ENCODE measurements at regions not wholly inside any gene's neighbourhood (a gene's known extent, or its start where the extent isn't known, plus 50 kb on each side); places are given as distances from the start of the nearest gene placed in this dataset.

GRCh38 chr12:25058012-25058411 is 109.1 kb upstream of the BCAT1 start:
- no peaks in the 10 kb centered on the region for H3K27me3 ChIP-seq (ENCODE audit: low read depth)
- H3K4me3 ChIP-seq = no peak overlapping the region
- in situ Hi-C loops (cut with MboI; ENCODE audit: low sequenced_read_pairs) = no loop called here
- no peaks in the 10 kb centered on the region for H3K4me1 ChIP-seq
- H3K36me3 ChIP-seq (replicated peaks) = no peaks in the 10 kb centered on the region
- no peak for DNase-seq (ENCODE audit: low spot score in 2 of 2)
- H3K9me3 ChIP-seq = no peaks in the 10 kb centered on the region

GRCh38 chr12:25056486-25057130 is 107.7 kb upstream of the BCAT1 start:
- in situ Hi-C loops (cut with MboI; ENCODE audit: low sequenced_read_pairs) = no loop called here
- H3K4me3 ChIP-seq = no peak overlapping the region

GRCh38 chr12:25056011-25056410 is 107.1 kb upstream of the BCAT1 start:
- no peak for DNase-seq (ENCODE audit: low spot score in 2 of 2)
- H3K27me3 ChIP-seq (ENCODE audit: low read depth) = no peaks in the 10 kb centered on the region
- in situ Hi-C loops (cut with MboI; ENCODE audit: low sequenced_read_pairs) = no loop called here
- H3K4me1 ChIP-seq = no peaks in the 10 kb centered on the region
- H3K36me3 ChIP-seq (replicated peaks) = no peaks in the 10 kb centered on the region
- H3K4me3 ChIP-seq = no peak overlapping the region
- H3K9me3 ChIP-seq = no peaks in the 10 kb centered on the region

More at GRCh38 chr12:25056486-25057130, 107.7 kb upstream of the BCAT1 start:
- Histone ChIP-seq H3K9me3 (no peaks in the 10 kb centered on the region), H3K36me3 (replicated peaks) (no peaks in the 10 kb centered on the region), H3K27me3 (ENCODE audit: low read depth) (no peaks in the 10 kb centered on the region), H3K4me1 (no peaks in the 10 kb centered on the region)
- no peak for DNase-seq (ENCODE audit: low spot score in 2 of 2)

GRCh38 chr12:25054783-25055144 is 105.9 kb upstream of the BCAT1 start:
- Histone ChIP-seq H3K9me3 (no peaks in the 10 kb centered on the region), H3K4me1 (no peaks in the 10 kb centered on the region), H3K36me3 (replicated peaks) (no peaks in the 10 kb centered on the region), H3K27me3 (ENCODE audit: low read depth) (no peaks in the 10 kb centered on the region), H3K4me3 (no peak overlapping the region)
- in situ Hi-C loops (cut with MboI; ENCODE audit: low sequenced_read_pairs) = no loop called here
- no peak for DNase-seq (ENCODE audit: low spot score in 2 of 2)

GRCh38 chr12:25054076-25054782 is 105.3 kb upstream of the BCAT1 start:
- no peak overlapping the region for H3K4me3 ChIP-seq
- H3K36me3 ChIP-seq (replicated peaks) = no peaks in the 10 kb centered on the region
- H3K9me3 ChIP-seq = no peaks in the 10 kb centered on the region
- no peaks in the 10 kb centered on the region for H3K27me3 ChIP-seq (ENCODE audit: low read depth)
- in situ Hi-C loops (cut with MboI; ENCODE audit: low sequenced_read_pairs) = no loop called here
- no peaks in the 10 kb centered on the region for H3K4me1 ChIP-seq
- DNase-seq (ENCODE audit: low spot score in 2 of 2) = no peak

- Histone ChIP-seq H3K36me3 (replicated peaks) (no peaks in the 10 kb centered on the region), H3K27me3 (ENCODE audit: low read depth) (no peaks in the 10 kb centered on the region), H3K4me3 (no peak overlapping the region)
These were observed 104.0 kb upstream of the BCAT1 start for GRCh38 chr12:25052914-25053211.

GRCh38 chr12:25052196-25052913 is 103.5 kb upstream of the BCAT1 start:
- Histone ChIP-seq H3K4me1 (no peaks in the 10 kb centered on the region), H3K27me3 (ENCODE audit: low read depth) (no peaks in the 10 kb centered on the region), H3K4me3 (no peak overlapping the region), H3K36me3 (replicated peaks) (no peaks in the 10 kb centered on the region), H3K9me3 (0 out of 2 replicates have a peak, but pooled peaks cover 4% of the 10 kb centered on the region)
- DNase-seq (ENCODE audit: low spot score in 2 of 2) = no peak
- in situ Hi-C loops (cut with MboI; ENCODE audit: low sequenced_read_pairs) = no loop called here

More at GRCh38 chr12:25052914-25053211, 104.0 kb upstream of the BCAT1 start:
- Histone ChIP-seq H3K9me3 (no peaks in the 10 kb centered on the region), H3K4me1 (no peaks in the 10 kb centered on the region)
- in situ Hi-C loops (cut with MboI; ENCODE audit: low sequenced_read_pairs) = no loop called here
- no peak for DNase-seq (ENCODE audit: low spot score in 2 of 2)

- Histone ChIP-seq H3K4me3 (no peak overlapping the region), H3K27me3 (ENCODE audit: low read depth) (no peaks in the 10 kb centered on the region), H3K9me3 (peaks cover 4% of the 10 kb centered on the region; the same call in 1 of the 2 replicates), H3K4me1 (no peaks in the 10 kb centered on the region), H3K36me3 (replicated peaks) (no peaks in the 10 kb centered on the region)
- no peak for DNase-seq (ENCODE audit: low spot score in 2 of 2)
- in situ Hi-C loops (cut with MboI; ENCODE audit: low sequenced_read_pairs) = no loop called here
These were observed 102.8 kb upstream of the BCAT1 start for GRCh38 chr12:25051656-25052195.

- in situ Hi-C loops (cut with MboI; ENCODE audit: low sequenced_read_pairs) = no loop called here
- no peak overlapping the region for H3K4me3 ChIP-seq
- no peak for DNase-seq (ENCODE audit: low spot score in 2 of 2)
- H3K27me3 ChIP-seq (ENCODE audit: low read depth) = no peaks in the 10 kb centered on the region
- peaks cover 4% of the 10 kb centered on the region; the same call in 1 of the 2 replicates for H3K9me3 ChIP-seq
- no peaks in the 10 kb centered on the region for H3K4me1 ChIP-seq
- no peaks in the 10 kb centered on the region for H3K36me3 ChIP-seq (replicated peaks)
These were observed 102.3 kb upstream of the BCAT1 start for GRCh38 chr12:25051171-25051570.

GRCh38 chr12:25045869-25046268 is 97.0 kb upstream of the BCAT1 start:
- no peak for DNase-seq (ENCODE audit: low spot score in 2 of 2)
- Histone ChIP-seq H3K4me3 (no peak overlapping the region), H3K4me1 (no peaks in the 10 kb centered on the region), H3K9me3 (peaks cover 4% of the 10 kb centered on the region; the same call in 1 of the 2 replicates), H3K36me3 (replicated peaks) (no peaks in the 10 kb centered on the region), H3K27me3 (ENCODE audit: low read depth) (no peaks in the 10 kb centered on the region)
- in situ Hi-C loops (cut with MboI; ENCODE audit: low sequenced_read_pairs) = no loop called here

GRCh38 chr12:25041006-25041741 is 92.3 kb upstream of the BCAT1 start:
- Histone ChIP-seq H3K36me3 (replicated peaks) (no peaks in the 10 kb centered on the region), H3K9me3 (no peaks in the 10 kb centered on the region), H3K4me3 (no peak overlapping the region), H3K4me1 (peaks cover 12% of the 10 kb centered on the region), H3K27me3 (ENCODE audit: low read depth) (no peaks in the 10 kb centered on the region)
- in situ Hi-C loops (cut with MboI; ENCODE audit: low sequenced_read_pairs) = no loop called here
- DNase-seq (ENCODE audit: low spot score in 2 of 2) = no peak

- Histone ChIP-seq H3K4me1 (peaks cover 16% of the 10 kb centered on the region), H3K27me3 (ENCODE audit: low read depth) (no peaks in the 10 kb centered on the region), H3K9me3 (no peaks in the 10 kb centered on the region), H3K36me3 (replicated peaks) (no peaks in the 10 kb centered on the region), H3K4me3 (no peak overlapping the region)
- DNase-seq (ENCODE audit: low spot score in 2 of 2) = no peak
- in situ Hi-C loops (cut with MboI; ENCODE audit: low sequenced_read_pairs) = no loop called here
These were observed 91.7 kb upstream of the BCAT1 start for GRCh38 chr12:25040593-25040992.

GRCh38 chr12:25034676-25035075 is 85.8 kb upstream of the BCAT1 start:
- H3K36me3 ChIP-seq (replicated peaks) = no peaks in the 10 kb centered on the region
- no peak overlapping the region for H3K4me3 ChIP-seq
- in situ Hi-C loops (cut with MboI; ENCODE audit: low sequenced_read_pairs) = no loop called here
- peaks cover 23% of the 10 kb centered on the region for H3K4me1 ChIP-seq
- H3K9me3 ChIP-seq = no peaks in the 10 kb centered on the region
- DNase-seq (ENCODE audit: low spot score in 2 of 2) = no peak
- H3K27me3 ChIP-seq (ENCODE audit: low read depth) = no peaks in the 10 kb centered on the region

All from HAP-1 (cell line).